HG02852 (cell line): ENCODE measurements at regions not wholly inside any gene's neighbourhood (a gene's known extent, or its start where the extent isn't known, plus 50 kb on each side); places are given as distances from the start of the nearest gene placed in this dataset.

Experiments
- ATAC-seq: cut with Tn5 transposase; IDR thresholded peaks from one replicate; pipeline ENCODE4 v1.9.1; 2021; ENCODE audit warnings: mild to moderate bottlenecking, moderate library complexity; ENCODE audit not compliant: unreplicated experiment

DNA sequence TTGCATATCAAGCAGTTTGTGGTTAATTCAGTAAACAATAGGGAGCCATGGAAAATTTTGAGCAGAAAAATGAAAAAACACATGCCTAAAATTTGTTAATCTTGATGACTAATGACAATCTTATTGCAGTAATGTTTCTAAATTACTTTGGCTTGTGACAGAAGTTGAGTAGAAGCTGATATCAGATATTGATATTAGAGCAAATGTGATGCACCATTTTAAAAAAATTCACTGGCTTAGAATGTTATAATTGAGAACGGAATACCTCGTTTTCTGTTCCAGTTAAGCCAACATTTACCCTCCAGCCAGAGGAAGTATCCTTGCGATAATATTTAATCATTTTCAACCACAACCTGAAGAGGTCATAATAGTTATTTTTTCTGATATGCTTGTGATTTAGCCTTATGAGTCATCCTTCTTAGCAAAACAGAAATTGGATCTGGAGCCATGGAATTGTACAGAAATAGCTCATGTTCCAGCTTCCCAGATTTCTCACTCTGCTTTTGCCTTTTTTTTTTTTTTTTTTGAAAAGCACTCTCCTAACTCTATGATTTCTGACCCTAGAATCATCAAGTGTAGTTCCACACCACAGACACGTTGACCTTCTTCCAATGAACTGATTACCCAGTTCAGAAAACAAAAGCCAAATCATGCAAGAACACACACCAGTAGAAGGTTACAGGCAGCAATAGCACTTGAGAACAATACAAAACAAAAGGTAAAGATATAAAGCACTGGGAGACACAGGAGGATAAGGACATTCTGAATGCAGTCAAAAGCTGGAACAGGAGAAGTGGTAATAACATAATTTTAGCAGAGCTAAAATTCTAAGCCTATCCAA lies 96.8 kb upstream of the PHYHIPL start:
- no peak for ATAC-seq

DNA sequence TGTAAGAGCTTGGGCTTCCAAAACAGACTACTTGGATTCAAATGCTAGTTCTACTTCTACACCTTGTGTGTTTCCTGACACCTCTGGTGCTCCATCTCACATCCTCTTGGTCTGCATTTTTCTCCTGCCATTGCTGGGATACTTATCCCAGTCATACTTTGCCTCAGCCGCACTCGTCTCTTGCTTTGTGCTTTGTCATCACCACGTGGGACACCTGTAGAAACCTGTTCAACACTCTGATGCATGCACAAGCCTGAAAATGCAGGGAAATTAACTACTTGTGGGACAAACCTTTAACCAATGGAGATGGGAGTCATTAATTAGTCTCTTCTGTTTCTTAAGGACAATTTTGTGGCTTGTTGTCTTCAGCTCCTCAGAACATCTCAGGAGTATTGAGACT lies 94.2 kb upstream of the PHYHIPL start:
- ATAC-seq: no peak

DNA sequence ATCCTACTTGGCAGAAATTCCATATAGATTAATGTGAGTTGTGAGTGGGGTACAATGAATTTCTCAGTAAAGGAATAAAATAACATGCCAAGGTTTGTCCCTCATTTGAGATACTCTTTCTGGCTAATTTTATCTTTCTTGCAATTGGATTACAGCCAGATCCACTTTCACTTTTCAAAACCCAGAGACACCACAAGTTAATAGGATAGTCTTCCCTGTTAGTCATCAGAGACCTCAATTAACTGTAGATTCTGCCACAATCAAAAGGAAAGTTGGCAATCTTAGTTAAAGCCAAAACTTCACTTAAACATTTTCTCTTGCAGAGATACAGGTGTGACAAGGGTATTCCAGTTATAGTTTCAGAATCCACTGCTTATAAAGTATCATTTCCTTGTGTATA lies 91.4 kb upstream of the PHYHIPL start:
- no peak for ATAC-seq

- peak; percentile 54 for ATAC-seq
Observed at GRCh38 chr10:59085711-59086502, 90.5 kb upstream of the PHYHIPL start.

GRCh38 chr10:59087486-59087885 lies 89.0 kb upstream of the PHYHIPL start:
- no peak for ATAC-seq

DNA sequence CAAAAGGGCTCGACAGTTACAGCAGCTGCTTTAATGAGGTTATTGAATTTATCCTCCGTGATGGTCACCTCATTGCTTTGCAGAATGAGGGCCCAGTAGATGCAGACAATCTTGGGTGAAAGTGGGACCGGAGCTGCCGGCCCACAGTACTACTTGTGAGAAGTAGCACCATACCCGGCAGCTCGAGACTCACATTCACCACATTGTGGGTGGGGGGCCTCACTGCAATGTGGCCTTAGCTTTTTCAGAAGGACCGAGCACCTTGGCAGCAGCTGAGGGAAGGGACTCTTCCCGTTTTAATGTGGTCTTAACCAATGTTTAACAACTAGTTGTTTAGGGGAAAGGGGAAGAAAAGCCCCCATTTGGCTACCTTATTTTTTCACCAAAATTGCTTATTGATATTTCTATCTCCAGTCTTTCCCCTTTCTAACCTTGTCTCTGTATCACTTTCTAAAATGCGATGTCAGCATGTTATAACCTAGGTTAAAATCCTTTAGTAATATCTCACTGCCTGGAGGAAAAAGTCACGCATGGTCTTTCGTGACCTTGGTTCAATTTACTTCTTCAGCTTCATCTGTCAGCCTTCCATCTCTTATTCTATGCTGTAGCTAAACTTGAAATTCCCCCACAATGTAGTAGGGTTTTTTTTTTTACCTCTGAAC lies 87.4 kb upstream of the PHYHIPL start:
- no peak for ATAC-seq

DNA sequence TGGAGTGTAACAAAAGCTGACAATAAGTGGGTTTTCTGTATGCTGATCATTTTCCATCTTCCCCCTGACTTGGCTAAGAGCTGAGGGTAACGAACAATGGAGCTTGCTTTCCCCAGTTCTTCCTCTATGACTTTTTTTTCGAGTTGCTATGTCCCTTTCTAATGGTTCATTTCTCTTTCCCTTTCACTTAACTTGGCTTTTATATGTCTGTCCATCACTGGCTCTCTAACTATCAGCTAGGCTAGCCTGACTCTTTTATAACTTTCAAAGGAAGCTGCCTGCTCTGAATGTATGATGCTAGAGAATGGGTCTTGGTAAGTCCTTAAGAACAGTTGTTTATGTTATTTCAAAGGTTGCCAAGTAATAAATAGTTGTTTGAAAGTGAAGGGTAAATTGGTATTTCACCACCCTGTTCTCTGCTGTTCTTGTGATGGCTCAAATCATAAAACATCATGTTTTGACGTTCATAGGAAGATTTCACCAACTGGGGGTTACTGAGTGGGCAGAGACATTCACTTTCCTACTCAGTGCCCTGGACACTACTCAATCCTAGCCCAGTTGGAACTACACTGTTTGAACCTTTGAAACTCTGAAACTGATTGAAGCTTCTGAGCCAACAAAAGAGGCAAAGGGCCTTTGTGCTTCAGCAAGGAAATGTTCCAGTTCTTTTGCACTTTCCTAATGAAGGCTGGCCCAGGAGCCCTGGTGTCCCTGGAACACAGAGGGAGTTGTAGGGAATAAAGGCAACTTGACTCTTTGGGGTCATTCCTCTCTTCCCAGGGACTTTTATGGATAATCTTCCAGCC lies 85.4 kb upstream of the PHYHIPL start:
- no peak for ATAC-seq

DNA sequence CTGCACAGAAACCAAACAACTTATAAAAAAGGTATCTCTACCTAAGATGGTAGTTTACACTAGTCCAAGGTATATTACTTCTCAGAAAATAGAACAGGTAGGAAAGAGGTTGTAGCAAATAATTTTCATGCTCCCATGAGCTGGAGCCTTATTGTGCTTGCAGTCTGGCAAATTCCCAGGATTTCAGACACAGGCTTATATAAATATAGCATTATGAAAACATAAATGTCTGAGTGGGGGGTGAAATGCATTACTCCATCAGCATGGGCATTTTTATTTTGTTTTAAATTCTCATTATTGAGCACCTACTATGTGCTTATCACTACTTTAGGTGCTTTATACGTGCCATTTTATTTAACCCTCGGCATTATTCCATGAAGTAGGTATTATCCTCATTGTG lies 83.0 kb upstream of the PHYHIPL start:
- ATAC-seq: no peak

DNA sequence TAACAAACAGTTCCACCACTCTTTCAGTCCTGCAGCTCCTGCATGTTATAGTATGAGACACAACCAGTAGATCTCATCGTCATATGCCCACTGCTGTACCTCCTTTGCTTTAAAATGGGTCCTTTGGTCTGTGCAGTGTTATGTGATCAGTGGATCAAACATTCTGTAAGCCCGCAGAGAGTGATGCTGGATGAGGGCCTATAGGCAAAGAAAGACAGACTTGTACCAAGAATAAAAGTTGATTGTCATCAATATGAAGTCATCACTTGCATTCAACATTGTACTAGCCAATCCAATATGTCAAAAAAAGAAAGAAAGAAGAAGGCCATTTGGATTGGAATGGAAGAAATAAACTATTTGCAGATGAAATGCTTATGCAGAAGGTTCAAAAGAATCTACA lies 79.8 kb upstream of the PHYHIPL start:
- ATAC-seq: no peak

- no peak for ATAC-seq
Observed at GRCh38 chr10:59098387-59098786, 78.1 kb upstream of the PHYHIPL start.

DNA sequence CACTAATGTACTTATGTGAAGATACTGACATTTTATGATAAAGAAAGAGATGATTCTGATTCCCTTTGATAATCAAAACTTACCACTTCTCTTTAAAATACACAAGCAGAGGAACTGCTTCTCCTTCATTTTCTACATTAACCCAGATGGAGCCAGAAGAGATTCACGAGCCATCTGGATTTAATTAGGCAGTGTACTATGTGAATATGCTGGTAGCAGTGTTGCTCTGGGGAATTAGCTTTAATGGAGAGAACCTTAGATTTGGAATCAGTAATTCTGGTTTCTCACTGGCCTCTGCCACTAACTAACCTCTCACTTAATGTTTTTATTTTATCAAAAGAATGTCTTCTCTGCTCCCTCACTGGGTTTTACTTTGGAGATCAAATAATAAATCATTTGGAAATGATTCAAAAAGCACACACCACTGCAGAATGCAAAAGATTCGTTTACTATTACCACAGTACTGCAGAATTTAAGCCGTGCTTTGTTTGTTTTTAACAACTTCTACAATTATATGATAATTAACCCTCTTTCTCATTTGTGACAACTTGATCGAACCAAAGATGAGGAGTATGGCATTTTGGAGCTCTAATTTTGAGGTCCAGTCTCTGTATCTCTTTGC lies 77.5 kb upstream of the PHYHIPL start:
- ATAC-seq: no peak

DNA sequence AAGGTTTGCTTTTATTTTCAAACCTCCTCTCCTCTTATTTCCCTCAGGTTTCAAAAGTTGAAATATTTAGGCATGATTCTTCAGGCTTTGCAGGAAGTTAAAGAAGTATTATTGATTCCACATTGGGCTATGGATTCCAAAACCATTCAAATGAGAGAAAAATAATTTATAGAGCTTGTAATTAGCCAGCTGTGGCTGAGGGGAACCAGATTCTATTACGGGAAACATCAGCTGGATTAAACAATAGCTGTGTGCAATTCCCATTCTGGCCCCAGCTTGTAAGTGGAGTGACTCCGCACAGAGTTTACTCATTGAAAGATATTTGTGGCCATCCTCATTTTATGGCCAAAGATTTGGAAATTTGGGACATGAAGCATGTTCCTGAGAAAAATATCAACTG lies 77.0 kb upstream of the PHYHIPL start:
- no peak for ATAC-seq

DNA sequence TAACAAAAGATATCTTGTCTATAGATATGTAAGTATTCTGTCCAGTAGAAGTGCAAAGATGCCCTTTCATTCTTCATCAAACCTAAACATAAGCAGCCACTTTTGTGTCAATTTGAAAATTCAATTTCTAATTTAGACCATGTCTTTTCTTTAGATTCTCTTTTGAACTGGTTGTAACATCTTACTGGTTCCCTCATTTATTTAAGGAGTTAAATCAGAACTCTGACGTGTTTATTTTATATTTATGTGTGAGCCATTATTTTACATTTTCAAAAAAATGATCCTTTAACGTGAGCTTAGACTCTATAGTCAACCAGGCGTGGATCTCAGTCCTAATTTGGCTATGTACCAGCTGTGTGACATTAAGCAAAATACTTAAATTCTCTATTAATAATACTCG lies 74.0 kb upstream of the PHYHIPL start:
- no peak for ATAC-seq

- ATAC-seq: no peak
Observed at GRCh38 chr10:59104186-59104585, 72.3 kb upstream of the PHYHIPL start.

- ATAC-seq: no peak
Observed at GRCh38 chr10:59106441-59106840, 70.0 kb upstream of the PHYHIPL start.

DNA sequence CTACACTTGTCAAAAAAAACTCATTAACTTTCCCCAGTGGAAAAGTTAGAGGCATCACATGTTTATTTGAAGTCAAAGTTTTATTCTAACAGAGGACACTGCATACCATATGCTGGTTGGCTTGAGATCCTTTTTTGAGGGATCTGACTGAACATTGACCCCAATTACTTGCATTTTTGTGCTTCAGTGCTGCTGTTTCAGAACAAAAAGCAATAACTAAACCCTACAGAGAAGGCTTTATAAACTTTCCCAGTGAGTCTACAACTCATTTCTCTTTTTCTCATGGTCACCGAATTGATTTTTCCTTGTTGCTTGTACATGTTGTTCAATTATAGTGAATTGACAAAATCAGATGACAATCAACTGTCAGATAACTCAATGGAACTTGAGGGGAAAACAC lies 69.3 kb upstream of the PHYHIPL start:
- no peak for ATAC-seq

DNA sequence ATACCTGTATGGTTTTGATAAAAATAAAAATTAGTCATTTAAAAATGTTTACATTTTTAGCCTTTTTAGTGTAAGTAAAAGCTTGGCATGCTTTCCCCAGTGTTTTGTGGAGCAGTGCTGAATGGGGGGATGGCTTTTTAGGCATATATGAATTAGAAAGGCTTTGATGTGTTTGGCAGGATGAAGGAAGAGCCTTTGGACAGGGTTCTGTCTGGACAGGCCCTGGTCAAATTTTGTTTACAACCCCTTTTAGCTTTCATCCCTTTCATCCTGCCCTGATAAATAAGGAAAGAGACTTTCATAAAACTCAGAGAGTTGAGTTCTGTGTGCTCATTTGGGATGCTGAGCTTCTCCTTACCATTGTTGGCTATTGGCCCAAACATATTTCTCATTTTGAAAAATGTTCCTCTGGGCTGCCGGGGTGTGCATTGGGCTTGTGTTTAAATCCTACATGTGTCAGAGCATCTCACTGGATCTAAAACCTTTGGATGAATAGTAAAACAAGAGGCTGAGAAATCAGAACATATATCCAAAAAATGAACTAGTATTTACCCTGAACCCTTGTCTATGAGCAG lies 68.1 kb upstream of the PHYHIPL start:
- ATAC-seq: no peak

GRCh38 chr10:59108886-59109288 lies 67.6 kb upstream of the PHYHIPL start:
- no peak for ATAC-seq

DNA sequence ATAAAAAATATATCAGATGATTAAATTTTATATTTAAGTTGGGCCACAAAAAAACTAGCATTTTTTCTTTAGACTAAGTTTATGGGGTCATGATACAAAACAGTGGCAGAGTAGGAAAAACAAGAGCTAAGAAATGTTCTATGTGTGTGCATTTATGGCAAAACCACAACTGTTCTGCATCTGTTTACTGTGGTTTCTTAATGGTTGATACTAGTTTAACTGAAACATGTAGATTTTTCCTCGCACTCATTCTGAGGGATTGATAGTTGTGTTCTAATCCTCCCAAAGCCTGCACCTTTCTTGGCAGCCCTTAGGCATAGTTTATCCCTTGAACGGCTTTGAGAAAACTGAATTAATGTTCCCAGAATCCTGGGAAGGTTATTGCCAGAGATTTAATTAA lies 66.6 kb upstream of the PHYHIPL start:
- no peak for ATAC-seq

GRCh38 chr10:59124187-59124586 lies 52.3 kb upstream of the PHYHIPL start:
- no peak for ATAC-seq
